HG02852 (cell line): ENCODE measurements at regions not wholly inside any gene's neighbourhood (a gene's known extent, or its start where the extent isn't known, plus 50 kb on each side); places are given as distances from the start of the nearest gene placed in this dataset.

ENCODE experiments used
- ATAC-seq: cut with Tn5 transposase; IDR thresholded peaks from one replicate; pipeline ENCODE4 v1.9.1; 2021; ENCODE audit warnings: mild to moderate bottlenecking, moderate library complexity; ENCODE audit not compliant: unreplicated experiment

- no peak for ATAC-seq
Observed at GRCh38 chr16:64892835-64893785, 228.8 kb downstream of the CDH11 start.

GRCh38 chr16:64889446-64889845 lies 232.4 kb downstream of the CDH11 start:
- no peak for ATAC-seq

DNA sequence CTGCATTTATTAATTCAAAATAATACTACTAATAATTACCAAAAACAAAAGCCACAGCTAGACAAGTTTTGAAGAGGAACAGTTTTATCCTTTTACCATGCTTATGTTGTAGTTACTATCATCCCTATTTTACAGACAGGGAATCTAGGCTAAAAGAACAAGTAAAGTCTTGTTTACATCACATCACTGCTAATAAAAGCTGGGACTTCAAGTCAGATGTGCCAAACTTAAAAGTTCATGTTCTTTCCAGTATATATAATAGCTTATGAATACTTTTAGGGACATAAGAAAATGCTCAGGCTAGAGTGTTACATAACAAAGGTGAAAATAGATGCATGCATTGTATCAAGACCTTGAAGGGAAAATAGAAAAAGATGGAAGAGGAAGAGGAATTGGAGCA lies 234.2 kb downstream of the CDH11 start:
- no peak for ATAC-seq

GRCh38 chr16:64882078-64882784 lies 239.6 kb downstream of the CDH11 start:
- no peak for ATAC-seq

- no peak for ATAC-seq
Observed at GRCh38 chr16:64880994-64881393, 240.9 kb downstream of the CDH11 start.

DNA sequence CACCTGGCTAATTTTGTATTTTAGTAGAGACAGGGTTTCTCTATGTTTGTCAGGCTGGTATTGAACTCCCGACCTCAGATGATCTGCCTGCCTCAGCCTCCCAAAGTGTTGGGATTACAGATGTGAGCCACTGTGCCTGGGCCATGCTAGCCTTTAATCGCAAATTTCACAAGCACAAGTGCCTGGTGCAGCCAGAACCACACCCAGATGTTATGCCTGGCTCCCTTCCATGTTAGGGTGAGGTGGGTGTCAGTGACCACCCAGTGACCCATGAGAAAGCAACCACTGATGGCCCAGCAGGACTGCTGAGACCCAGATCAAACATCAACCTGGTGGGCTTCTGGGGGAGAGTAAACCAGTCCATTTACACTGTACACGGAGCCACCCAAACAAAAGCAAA lies 241.9 kb downstream of the CDH11 start:
- no peak for ATAC-seq

- no peak for ATAC-seq
Observed at GRCh38 chr16:64878940-64879339, 242.9 kb downstream of the CDH11 start.

- ATAC-seq: no peak
Observed at GRCh38 chr16:64872101-64872500, 249.8 kb downstream of the CDH11 start.

DNA sequence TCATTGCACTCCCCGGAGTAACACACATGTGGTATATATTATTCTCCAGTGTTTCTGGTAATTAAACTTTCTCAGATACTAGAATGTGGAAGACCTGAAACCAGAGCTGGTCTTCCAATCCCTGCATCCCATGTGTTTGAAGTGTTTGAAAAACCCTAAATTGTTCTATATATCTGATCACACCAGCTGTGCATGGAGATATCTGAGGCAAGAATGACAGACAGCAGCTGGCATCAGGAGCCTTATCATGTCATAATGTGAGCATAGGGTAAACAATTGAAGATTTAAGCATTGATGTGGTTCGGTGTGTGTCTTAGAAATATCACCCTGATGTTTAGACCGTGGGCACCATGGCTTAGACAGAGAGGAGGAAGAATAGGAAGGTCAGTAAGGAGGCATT lies 251.0 kb downstream of the CDH11 start:
- no peak for ATAC-seq

DNA sequence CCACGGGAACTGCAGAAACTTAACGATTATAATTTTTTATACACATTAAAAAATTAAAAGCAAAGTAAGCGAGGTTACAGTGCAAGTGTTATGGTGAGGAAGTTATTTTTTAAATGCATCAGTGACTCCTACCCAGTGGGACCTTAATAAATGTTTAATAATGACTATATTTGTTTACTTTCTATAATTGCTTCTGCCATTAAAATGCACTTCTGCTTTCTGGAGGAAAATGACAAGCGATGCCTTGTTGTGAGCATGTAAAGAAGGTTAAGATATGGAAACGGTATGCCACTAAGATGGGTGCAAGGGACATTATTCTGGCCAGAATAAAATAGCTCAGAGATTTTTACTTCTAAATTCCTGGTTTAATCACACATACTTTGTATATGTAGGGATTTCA lies 252.1 kb downstream of the CDH11 start:
- no peak for ATAC-seq

- no peak for ATAC-seq
Observed at GRCh38 chr16:64866021-64866420, 255.8 kb downstream of the CDH11 start.

DNA sequence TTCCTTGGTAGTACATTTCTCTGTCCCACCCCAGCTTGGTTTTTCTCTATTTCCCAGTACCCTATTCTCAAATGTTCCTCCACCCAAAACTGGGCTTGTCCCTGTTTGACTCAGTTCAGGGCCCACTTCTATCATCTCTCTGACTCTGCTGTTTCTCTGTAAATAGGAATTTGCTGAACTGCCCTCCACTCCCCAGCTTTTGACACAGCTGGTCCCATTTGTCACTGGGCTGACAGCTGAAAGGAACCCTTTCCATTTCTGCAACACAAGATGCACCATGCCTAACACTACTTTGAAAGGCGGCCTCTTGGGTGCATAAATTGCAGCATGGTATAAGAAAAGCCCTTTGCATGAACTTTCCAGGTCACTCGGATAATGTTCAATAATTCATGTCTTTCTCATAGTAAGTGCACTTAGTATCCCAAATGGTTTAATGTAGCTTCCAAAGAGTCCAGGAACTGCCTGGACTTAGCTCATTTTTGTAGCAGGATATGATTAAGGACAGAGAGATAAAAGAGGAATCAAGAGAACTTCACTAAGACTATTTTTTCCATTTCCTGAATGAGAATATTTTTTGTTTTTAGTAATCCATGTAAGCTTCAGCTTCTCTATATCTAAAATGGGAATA lies 256.7 kb downstream of the CDH11 start:
- no peak for ATAC-seq

- no peak for ATAC-seq
Observed at GRCh38 chr16:64864232-64864809, 257.5 kb downstream of the CDH11 start.

DNA sequence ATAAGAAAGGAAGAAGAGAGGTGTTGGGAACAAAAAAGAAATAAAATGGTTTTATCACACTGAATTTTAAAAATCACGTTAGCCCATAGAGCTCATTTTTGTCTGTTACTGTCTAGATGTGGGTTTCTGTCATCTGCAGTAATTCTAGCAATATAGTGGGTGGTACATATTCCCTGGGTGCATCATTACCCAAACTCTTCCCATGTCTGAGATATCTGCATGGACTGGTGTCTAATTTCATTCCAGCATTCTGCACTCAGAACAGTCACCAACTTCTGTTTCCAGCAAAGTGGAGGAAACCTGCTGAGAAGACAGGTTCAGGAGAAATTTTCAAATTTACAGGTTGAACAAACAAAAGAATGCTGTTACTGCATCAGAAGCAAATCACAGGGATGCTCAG lies 263.8 kb downstream of the CDH11 start:
- no peak for ATAC-seq

- ATAC-seq: no peak
Observed at GRCh38 chr16:64857411-64857810, 264.5 kb downstream of the CDH11 start.

DNA sequence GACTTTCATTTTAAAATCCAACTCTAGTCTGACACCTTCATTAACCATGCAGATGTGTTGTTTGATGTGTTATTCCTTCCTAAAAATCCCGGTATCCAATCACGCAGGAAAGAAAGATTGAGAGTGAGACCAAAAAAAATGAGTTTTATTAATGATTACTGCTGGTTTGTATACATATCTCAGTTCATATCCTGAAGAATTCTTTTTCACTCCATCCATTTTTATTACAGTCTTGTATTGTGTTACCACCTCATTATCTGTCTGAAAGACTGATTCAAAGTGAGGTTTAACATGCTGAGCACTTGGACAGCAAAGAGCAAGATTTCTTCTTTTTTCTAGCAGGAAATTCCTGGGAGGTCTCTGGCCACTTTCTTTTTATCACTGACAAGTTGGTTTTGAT lies 268.3 kb downstream of the CDH11 start:
- ATAC-seq: no peak

- no peak for ATAC-seq
Observed at GRCh38 chr16:64846966-64847365, 274.9 kb downstream of the CDH11 start.

GRCh38 chr16:64845071-64845470 lies 276.8 kb downstream of the CDH11 start:
- ATAC-seq: no peak

- ATAC-seq: no peak
Observed at GRCh38 chr16:64841482-64841881, 280.4 kb downstream of the CDH11 start.

DNA sequence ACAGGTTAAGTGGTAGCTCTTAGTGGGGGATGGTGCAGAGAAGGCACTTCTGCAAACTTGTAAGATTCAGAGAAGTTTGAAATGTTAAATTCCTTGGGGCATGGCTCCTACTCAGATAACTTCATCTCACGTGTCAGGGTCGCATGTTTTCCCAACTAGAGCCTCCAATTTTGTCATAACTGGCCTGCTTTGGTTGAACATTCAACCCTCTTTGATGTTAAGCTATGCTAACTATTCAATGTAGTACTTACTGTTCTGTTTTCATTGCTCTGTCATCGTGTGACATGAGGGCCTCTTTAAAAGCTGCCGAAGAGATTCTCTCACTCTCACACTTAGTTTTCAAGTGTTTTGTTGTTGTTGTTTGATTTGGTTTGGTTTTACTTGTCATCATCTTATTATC lies 280.8 kb downstream of the CDH11 start:
- ATAC-seq: no peak

DNA sequence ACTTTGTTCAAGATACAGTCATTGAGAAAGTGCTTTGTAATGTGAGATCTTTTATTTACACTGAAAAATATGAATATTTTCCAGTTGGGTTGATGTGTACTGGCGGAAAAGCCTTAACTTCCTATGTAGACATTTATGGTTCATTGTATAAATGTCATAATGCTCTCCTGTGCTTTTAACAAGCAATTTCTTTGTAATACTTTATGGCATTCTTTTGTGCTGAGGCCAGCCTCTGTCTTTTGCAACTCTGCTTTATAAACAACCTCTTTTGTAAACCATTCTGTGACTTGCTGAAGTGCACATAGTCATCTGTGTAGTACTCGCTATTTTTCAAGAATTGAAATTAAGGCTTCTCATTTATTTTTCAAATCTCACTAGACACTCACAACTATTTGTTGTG lies 291.2 kb downstream of the CDH11 start:
- no peak for ATAC-seq
